SK-N-SH (cell line): ENCODE measurements at regions not wholly inside any gene's neighbourhood (a gene's known extent, or its start where the extent isn't known, plus 50 kb on each side); places are given as distances from the start of the nearest gene placed in this dataset.

Experiments used
- CTCF ChIA-PET: fragments of 300-600, 350-600 bp; formaldehyde crosslinking; extraction: SDS; loops from one replicate; lab custom pipeline; 2021; lab: Yijun Ruan, JAX
- POLR2A ChIA-PET: fragments of 350-600 bp; sonication (Branson Sonifier 250); formaldehyde crosslinking; extraction: SDS; loops from one replicate; lab custom pipeline; 2020; ENCODE audit warnings: antibody characterized with exemption, inconsistent platforms; lab: Yijun Ruan, JAX
- DNase-seq: peaks from one replicate; pipeline ENCODE4 v3.0.0; 2012
- H2AFZ ChIP-seq: fragments of 200-600 bp; sonication (generic); 2 replicates; pipeline ENCODE4 v1.8.1; 2016; ENCODE audit warnings: antibody characterized with exemption, mild to moderate bottlenecking, low read depth
- H3F3A ChIP-seq: fragments of 200-600 bp; sonication (generic); replicated peaks from 2 replicates; pipeline ENCODE3; 2016; ENCODE audit warnings: antibody characterized with exemption, mild to moderate bottlenecking; ENCODE audit not compliant: insufficient read depth
- H3K27ac ChIP-seq, 2 experiments: fragments of 200-500 bp in 1 of 2; fragments of 200-600 bp in 1 of 2; sonication (Bioruptor generic) in 1 of 2; sonication (generic), shearing (Covaris generic) in 1 of 2; 2 replicates each; pipeline versions ENCODE4 v1.5.1 to v1.6.1; 2014 to 2016; ENCODE audit warnings: low read depth in 2 of 2, inconsistent platforms in 1 of 2, low read length in 1 of 2, mild to moderate bottlenecking in 1 of 2, mixed read lengths in 1 of 2
- H3K27me3 ChIP-seq: fragments of 200-600 bp; sonication (generic), shearing (Covaris generic); 2 replicates; pipeline ENCODE4 v1.6.1; 2016; ENCODE audit warnings: mixed run types; ENCODE audit not compliant: insufficient read depth
- H3K36me3 ChIP-seq, 2 experiments: fragments of 200-500 bp in 1 of 2; fragments of 200-600 bp in 1 of 2; sonication (Bioruptor generic) in 1 of 2; sonication (generic) in 1 of 2; replicated peaks in 1 of 2; 2 replicates each; pipeline versions ENCODE3 to v1.5.1; 2014 to 2016; ENCODE audit warnings: low read length in 1 of 2, mild to moderate bottlenecking in 1 of 2; ENCODE audit not compliant: insufficient read depth in 2 of 2, control insufficient read depth in 1 of 2
- H3K4me1 ChIP-seq, 2 experiments: fragments of 200-500 bp in 1 of 2; fragments of 200-600 bp in 1 of 2; sonication (Bioruptor generic) in 1 of 2; sonication (generic), shearing (Covaris generic) in 1 of 2; 2 replicates each; pipeline versions ENCODE4 v1.5.1 to v1.6.1; 2014 to 2016; ENCODE audit warnings: low read depth in 1 of 2, low read length in 1 of 2, mixed run types in 1 of 2; ENCODE audit not compliant: insufficient read depth in 2 of 2, control insufficient read depth in 1 of 2
- H3K4me2 ChIP-seq: fragments of 200-600 bp; sonication (generic), shearing (Covaris generic); 2 replicates; pipeline ENCODE4 v1.6.1; 2017; ENCODE audit warnings: mixed run types
- H3K4me3 ChIP-seq, 2 experiments: fragments of 200-500 bp in 1 of 2; fragments of 200-600 bp in 1 of 2; sonication (Bioruptor generic) in 1 of 2; sonication (generic), shearing (Covaris generic) in 1 of 2; 2 replicates each; pipeline versions ENCODE4 v1.5.1 to v1.8.1; 2014 to 2016; ENCODE audit warnings: low read depth in 2 of 2, inconsistent platforms in 1 of 2, low read length in 1 of 2, mild to moderate bottlenecking in 1 of 2, mixed read lengths in 1 of 2, moderate library complexity in 1 of 2
- H3K79me2 ChIP-seq: fragments of 200-600 bp; sonication (generic); 2 replicates; pipeline ENCODE4 v1.8.1; 2017; ENCODE audit warnings: mild to moderate bottlenecking; ENCODE audit not compliant: insufficient read depth
- H3K9ac ChIP-seq: fragments of 200-600 bp; sonication (generic); 2 replicates; pipeline ENCODE4 v1.6.1; 2017; ENCODE audit warnings: mixed run types
- H3K9me2 ChIP-seq: fragments of 200-600 bp; sonication (generic); 2 replicates; pipeline ENCODE4 v1.6.1; 2017; ENCODE audit warnings: mixed run types
- H3K9me3 ChIP-seq: fragments of 200-600 bp; sonication (generic); 2 replicates; pipeline ENCODE4 v1.6.1; 2017; ENCODE audit warnings: mixed run types, mild to moderate bottlenecking, moderate library complexity
- H4K20me1 ChIP-seq: fragments of 200-600 bp; sonication (generic); 2 replicates; pipeline ENCODE4 v1.6.1; 2017; ENCODE audit warnings: mild to moderate bottlenecking, mixed run types; ENCODE audit not compliant: insufficient read depth
- EZH2phosphoT487 ChIP-seq: fragments of 200-600 bp; sonication (generic); IDR thresholded peaks from 2 replicates; pipeline ENCODE4 v1.6.1; 2017; ENCODE audit warnings: low read depth, mixed run types, mild to moderate bottlenecking, antibody characterized with exemption, moderate library complexity, borderline replicate concordance
- GABPA ChIP-seq: IDR thresholded peaks from 2 replicates; pipeline ENCODE4 v1.4.0; 2012; ENCODE audit warnings: low read depth, mild to moderate bottlenecking
- JUND ChIP-seq: IDR thresholded peaks from 2 replicates; pipeline ENCODE4 v1.4.0; 2012
- NFIC ChIP-seq: IDR thresholded peaks from 2 replicates; pipeline ENCODE4 v1.4.0; 2012; ENCODE audit warnings: borderline replicate concordance
- POLR2AphosphoS5 ChIP-seq: IDR thresholded peaks from 2 replicates; pipeline ENCODE4 v1.6.1; 2012; ENCODE audit warnings: low read depth, low read length
- RAD21 ChIP-seq: IDR thresholded peaks from 2 replicates; pipeline ENCODE4 v1.6.1; 2012; ENCODE audit warnings: mild to moderate bottlenecking, low read length
- RCOR1 ChIP-seq: fragments of 150-350 bp; IDR thresholded peaks from 2 replicates; pipeline ENCODE4 v1.6.1; 2017; ENCODE audit warnings: antibody characterized with exemption, low read length
- REST ChIP-seq: IDR thresholded peaks from 2 replicates; pipeline ENCODE4 v1.6.1; 2012; ENCODE audit warnings: mild to moderate bottlenecking, low read depth, low read length, moderate library complexity
- RFX5 ChIP-seq: IDR thresholded peaks from 2 replicates; pipeline ENCODE4 v1.6.1; 2012; ENCODE audit warnings: mild to moderate bottlenecking, improper control_type of control experiment, low read length
- SIN3A ChIP-seq: IDR thresholded peaks from 2 replicates; pipeline ENCODE4 v1.6.1; 2012; ENCODE audit warnings: low read depth, mild to moderate bottlenecking, low read length, moderate library complexity, borderline replicate concordance
- SMC3 ChIP-seq: IDR thresholded peaks from 2 replicates; pipeline ENCODE4 v1.6.1; 2012; ENCODE audit warnings: low read depth, low read length, improper control_type of control experiment
- TCF12 ChIP-seq: IDR thresholded peaks from 2 replicates; pipeline ENCODE4 v1.4.0; 2012
- TEAD4 ChIP-seq: IDR thresholded peaks from 2 replicates; pipeline ENCODE4 v1.4.0; 2012; ENCODE audit warnings: mild to moderate bottlenecking, borderline replicate concordance; ENCODE audit not compliant: insufficient read depth
- YY1 ChIP-seq: IDR thresholded peaks from 2 replicates; pipeline ENCODE4 v1.4.0; 2012; ENCODE audit warnings: low read depth, mild to moderate bottlenecking
- WGBS: methylation state at CpG from one replicate; pipeline ENCODE4 v1.1.6; 2017; ENCODE audit warnings: low lambda C conversion rate; 5-methylcytosine and 5-hydroxymethylcytosine counted together
- TF ChIP-seq, protein P1 (sequence below): IDR thresholded peaks from 2 replicates; pipeline ENCODE4 v1.4.0; 2012; ENCODE audit warnings: low read depth
- TF ChIP-seq, protein P2 (sequence below): fragments of 150-350 bp; IDR thresholded peaks from 2 replicates; pipeline ENCODE4 v1.6.1; 2017; ENCODE audit warnings: antibody characterized with exemption, low read length, low read depth, borderline replicate concordance

GRCh38 chr18:78241535-78242253, 737.9 kb upstream of the SALL3 start:
- no peak overlapping the region for H3K9ac ChIP-seq
- no peaks in the 10 kb centered on the region for H3K9me2 ChIP-seq
- no peak overlapping the region for H3K4me3 ChIP-seq
- H3F3A ChIP-seq, result no peaks in the 10 kb centered on the region
- DNase-seq, result no peak
- H3K79me2 ChIP-seq, result no peaks in the 10 kb centered on the region
- no peak overlapping the region for H3K4me2 ChIP-seq
- WGBS, result 2% methylated on average over 20 of the region's 20 CpGs
- TF ChIP-seq EZH2phosphoT487 (no peak), POLR2AphosphoS5 (no peak), RCOR1 (no peak), RAD21 (no peak), GABPA (no peak), REST (no peak), SMC3 (no peak), YY1 (no peak), SIN3A (no peak)
- TF ChIP-seq, protein P1, sequence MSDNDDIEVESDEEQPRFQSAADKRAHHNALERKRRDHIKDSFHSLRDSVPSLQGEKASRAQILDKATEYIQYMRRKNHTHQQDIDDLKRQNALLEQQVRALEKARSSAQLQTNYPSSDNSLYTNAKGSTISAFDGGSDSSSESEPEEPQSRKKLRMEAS, result no peak
- peaks cover 30% of the 10 kb centered on the region; the same call in 1 of the 2 replicates for H3K27me3 ChIP-seq
- no peaks in the 10 kb centered on the region for H3K9me3 ChIP-seq
- H3K36me3 ChIP-seq, result no peaks in the 10 kb centered on the region
- no peak overlapping the region for H3K27ac ChIP-seq
- ChIA-PET POLR2A (no interaction called here), CTCF (no interaction called here)
- H2AFZ ChIP-seq, result no peak overlapping the region
- no peaks in the 10 kb centered on the region for H3K4me1 ChIP-seq
- H4K20me1 ChIP-seq, result no peaks in the 10 kb centered on the region

DNA sequence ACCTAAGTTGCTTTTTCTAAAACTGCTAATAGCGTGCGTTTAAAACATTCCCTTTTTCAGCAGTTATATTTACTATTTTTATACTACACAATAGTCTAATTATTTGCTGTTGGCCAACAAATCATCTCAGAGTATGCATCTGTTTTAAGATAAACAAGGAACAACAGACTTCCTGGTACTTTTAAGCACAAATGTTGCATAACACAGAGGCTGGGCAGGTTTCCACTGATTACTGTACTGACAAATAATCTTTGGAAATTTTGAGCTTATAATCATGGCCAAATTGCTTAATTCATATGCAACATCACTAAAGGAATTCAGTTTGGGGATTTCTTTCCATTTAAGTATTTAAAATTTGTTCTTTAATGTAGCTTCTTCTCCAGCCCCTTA, 737.4 kb upstream of the SALL3 start:
- DNase-seq, result no peak
- Histone ChIP-seq H3K27ac (no peak overlapping the region), H3K27me3 (peaks cover 35% of the 10 kb centered on the region; the same call in 1 of the 2 replicates), H2AFZ (no peak overlapping the region), H3K36me3 (no peaks in the 10 kb centered on the region), H3K79me2 (no peaks in the 10 kb centered on the region), H3K9ac (no peak overlapping the region), H3K4me1 (no peaks in the 10 kb centered on the region), H3K9me3 (no peaks in the 10 kb centered on the region), H3K4me3 (no peak overlapping the region), H3F3A (no peaks in the 10 kb centered on the region), H3K4me2 (no peak overlapping the region), H4K20me1 (no peaks in the 10 kb centered on the region), H3K9me2 (no peaks in the 10 kb centered on the region)
- no peak for TF ChIP-seq RAD21
- no peak for TF ChIP-seq RFX5
- TF ChIP-seq JUND, result no peak
- TF ChIP-seq, protein P2, sequence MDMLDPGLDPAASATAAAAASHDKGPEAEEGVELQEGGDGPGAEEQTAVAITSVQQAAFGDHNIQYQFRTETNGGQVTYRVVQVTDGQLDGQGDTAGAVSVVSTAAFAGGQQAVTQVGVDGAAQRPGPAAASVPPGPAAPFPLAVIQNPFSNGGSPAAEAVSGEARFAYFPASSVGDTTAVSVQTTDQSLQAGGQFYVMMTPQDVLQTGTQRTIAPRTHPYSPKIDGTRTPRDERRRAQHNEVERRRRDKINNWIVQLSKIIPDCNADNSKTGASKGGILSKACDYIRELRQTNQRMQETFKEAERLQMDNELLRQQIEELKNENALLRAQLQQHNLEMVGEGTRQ, result no peak
- TF ChIP-seq SIN3A, result no peak
- no peak for TF ChIP-seq TCF12
- TF ChIP-seq TEAD4, result no peak
- TF ChIP-seq RCOR1, result no peak
- TF ChIP-seq EZH2phosphoT487, result no peak
- TF ChIP-seq REST, result no peak
- no peak for TF ChIP-seq NFIC
- WGBS, result 2% methylated on average over 2 of the region's 2 CpGs
- POLR2A ChIA-PET, result no interaction called here
- CTCF ChIA-PET, result no interaction called here
